ENCODE measurements at regions not wholly inside any gene's neighbourhood (a gene's known extent, or its start where the extent isn't known, plus 50 kb on each side); places are given as distances from the start of the nearest gene placed in this dataset.

- Histone ChIP-seq H2AFZ (no peak overlapping the region), H3K79me2 (no peaks in the 10 kb centered on the region), H3K27ac (no peak overlapping the region), H3K9ac (no peak overlapping the region), H3K27me3 (ENCODE audit: control insufficient read depth, insufficient read depth, low read length) (no peaks in the 10 kb centered on the region), H3K4me2 (ENCODE audit: low read length) (no peak overlapping the region), H3K4me3 (ENCODE audit: low read depth, low read length) (no peak overlapping the region), H3K4me1 (no peaks in the 10 kb centered on the region), H3K9me3 (ENCODE audit: control insufficient read depth, low read length) (no peaks in the 10 kb centered on the region), H3K36me3 (ENCODE audit: control insufficient read depth, insufficient read depth, low read length) (no peaks in the 10 kb centered on the region)
- TF ChIP-seq CTCF (IDR thresholded peaks at IDR 0.05): no peak
Measured at GRCh38 chr2:14843507-14844204, 211.1 kb downstream of the LRATD1 start.

DNA sequence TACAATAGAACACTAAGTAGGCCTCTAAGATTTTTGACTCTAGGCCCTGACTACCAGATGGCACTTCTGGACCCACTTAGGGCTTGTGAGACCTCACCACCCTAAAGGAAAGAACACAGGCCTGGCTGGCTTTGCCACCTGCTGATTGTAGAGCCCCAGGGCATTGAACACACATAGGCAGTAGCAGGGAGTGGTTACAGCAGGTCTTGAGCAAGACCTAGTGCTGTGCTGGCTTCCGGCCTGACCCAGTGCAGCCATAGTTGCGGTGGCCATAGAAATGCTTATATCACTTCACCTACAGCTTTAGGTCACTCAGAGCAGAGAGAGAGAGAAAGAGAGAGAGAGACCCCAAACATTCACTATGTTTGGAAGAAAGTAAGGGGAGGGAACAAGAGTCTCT, 223.2 kb downstream of the LRATD1 start:
- Histone ChIP-seq H3K4me2 (ENCODE audit: low read length) (no peak overlapping the region), H3K4me1 (no peaks in the 10 kb centered on the region), H3K4me3 (ENCODE audit: low read depth, low read length) (no peak overlapping the region), H3K9ac (no peak overlapping the region), H3K79me2 (no peaks in the 10 kb centered on the region), H3K27me3 (ENCODE audit: control insufficient read depth, insufficient read depth, low read length) (no peaks in the 10 kb centered on the region), H3K36me3 (ENCODE audit: control insufficient read depth, insufficient read depth, low read length) (no peaks in the 10 kb centered on the region), H2AFZ (no peak overlapping the region), H3K9me3 (ENCODE audit: control insufficient read depth, low read length) (no peaks in the 10 kb centered on the region), H3K27ac (no peak overlapping the region)
- TF ChIP-seq CTCF (IDR thresholded peaks at IDR 0.05): no peak

DNA sequence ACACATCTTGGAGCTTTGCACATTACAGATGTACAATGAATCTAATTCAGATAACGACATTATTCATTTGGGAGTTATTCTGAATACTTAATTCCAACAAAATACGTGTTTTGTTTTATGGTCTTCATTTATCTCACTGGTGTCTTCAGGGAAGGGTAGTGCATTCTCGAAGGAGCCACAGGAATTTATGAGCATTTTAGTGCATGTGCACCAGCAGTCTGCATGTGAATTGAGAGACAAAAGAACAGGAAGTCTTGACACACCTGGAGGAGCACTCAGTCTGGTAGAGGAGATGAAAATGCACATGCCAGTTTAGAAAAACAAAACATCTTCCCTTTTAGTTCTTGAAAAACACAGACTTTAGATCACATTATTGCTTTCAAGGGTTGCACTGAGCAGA, 228.7 kb downstream of the LRATD1 start:
- no peaks in the 10 kb centered on the region for H3K27me3 ChIP-seq (ENCODE audit: control insufficient read depth, insufficient read depth, low read length)
- H3K79me2 ChIP-seq: no peaks in the 10 kb centered on the region
- no peak overlapping the region for H3K4me3 ChIP-seq (ENCODE audit: low read depth, low read length)
- H3K4me1 ChIP-seq: no peaks in the 10 kb centered on the region
- no peak overlapping the region for H2AFZ ChIP-seq
- no peak overlapping the region for H3K4me2 ChIP-seq (ENCODE audit: low read length)
- H3K27ac ChIP-seq: no peak overlapping the region
- H3K9me3 ChIP-seq (ENCODE audit: control insufficient read depth, low read length): no peaks in the 10 kb centered on the region
- no peak overlapping the region for H3K9ac ChIP-seq
- no peak for TF ChIP-seq CTCF (IDR thresholded peaks at IDR 0.05)
- no peaks in the 10 kb centered on the region for H3K36me3 ChIP-seq (ENCODE audit: control insufficient read depth, insufficient read depth, low read length)

DNA sequence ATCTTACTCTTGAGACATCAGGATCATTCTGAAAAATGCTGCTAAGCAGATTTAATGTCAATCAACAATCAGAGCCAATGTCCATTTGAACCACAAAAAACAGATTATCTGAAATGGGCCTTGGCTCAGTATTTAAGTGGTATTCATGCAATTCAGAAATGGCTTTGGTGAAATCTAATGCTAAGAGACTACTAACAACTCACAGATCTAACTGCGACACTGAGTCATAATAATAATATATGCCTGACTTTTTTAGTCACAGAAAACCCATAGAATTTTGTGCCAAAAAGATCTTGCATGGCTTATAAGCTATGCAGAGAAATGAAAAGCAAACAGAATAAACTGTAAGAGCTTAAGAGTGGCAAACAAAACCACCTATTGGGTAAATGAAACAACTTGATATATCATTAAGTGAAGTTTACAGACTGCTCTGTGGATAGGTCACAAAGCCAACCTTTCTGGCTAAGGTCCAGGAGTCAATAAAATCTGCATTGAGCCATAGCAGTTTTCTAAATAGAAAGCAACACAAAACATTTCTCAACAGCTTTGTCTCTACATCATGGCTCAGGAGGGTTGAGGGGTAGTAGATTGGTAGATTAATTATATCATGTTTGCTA, 234.3 kb downstream of the LRATD1 start:
- Histone ChIP-seq H3K27ac (no peak overlapping the region), H3K9me3 (ENCODE audit: control insufficient read depth, low read length) (no peaks in the 10 kb centered on the region), H3K27me3 (ENCODE audit: control insufficient read depth, insufficient read depth, low read length) (no peaks in the 10 kb centered on the region), H3K4me1 (no peaks in the 10 kb centered on the region), H3K36me3 (ENCODE audit: control insufficient read depth, insufficient read depth, low read length) (no peaks in the 10 kb centered on the region), H3K4me3 (ENCODE audit: low read depth, low read length) (no peak overlapping the region), H3K4me2 (ENCODE audit: low read length) (no peak overlapping the region), H3K79me2 (no peaks in the 10 kb centered on the region), H3K9ac (no peak overlapping the region), H2AFZ (no peak overlapping the region)
- no peak for TF ChIP-seq CTCF (IDR thresholded peaks at IDR 0.05)

DNA sequence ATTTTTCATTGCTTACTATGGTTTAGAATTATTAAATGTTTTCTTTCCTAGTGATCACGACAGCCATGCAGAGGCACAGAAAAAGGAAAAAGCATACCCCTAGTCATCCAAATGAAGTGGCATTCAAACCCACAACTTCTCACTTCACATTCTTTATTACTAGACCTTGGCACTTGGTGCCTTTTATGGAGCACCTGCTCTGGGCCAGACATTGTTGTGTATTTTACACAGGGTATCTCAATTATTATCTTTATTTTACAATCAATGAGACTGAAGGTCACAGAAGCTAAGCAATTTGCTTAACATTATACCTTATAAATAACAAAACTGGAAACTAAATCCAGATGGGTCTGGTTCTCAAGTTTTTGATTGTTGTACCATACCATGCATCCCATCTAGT, 235.3 kb downstream of the LRATD1 start:
- Histone ChIP-seq H3K4me1 (no peaks in the 10 kb centered on the region), H3K4me2 (ENCODE audit: low read length) (no peak overlapping the region), H3K9me3 (ENCODE audit: control insufficient read depth, low read length) (no peaks in the 10 kb centered on the region), H3K79me2 (no peaks in the 10 kb centered on the region), H3K36me3 (ENCODE audit: control insufficient read depth, insufficient read depth, low read length) (no peaks in the 10 kb centered on the region), H2AFZ (no peak overlapping the region), H3K9ac (no peak overlapping the region), H3K27ac (no peak overlapping the region), H3K27me3 (ENCODE audit: control insufficient read depth, insufficient read depth, low read length) (no peaks in the 10 kb centered on the region), H3K4me3 (ENCODE audit: low read depth, low read length) (no peak overlapping the region)
- no peak for TF ChIP-seq CTCF (IDR thresholded peaks at IDR 0.05)

Data from parathyroid adenoma (tissue), 2 donors.